Neural cell (in vitro differentiated cells): ENCODE measurements at regions not wholly inside any gene's neighbourhood (a gene's known extent, or its start where the extent isn't known, plus 50 kb on each side); places are given as distances from the start of the nearest gene placed in this dataset.

Experiments used
- CTCF ChIP-seq: fragments of 450-650 bp; IDR thresholded peaks from 2 replicates; pipeline ENCODE4 v1.5.1; 2014; ENCODE audit warnings: antibody characterized with exemption, mild to moderate bottlenecking, moderate library complexity; ENCODE audit not compliant: poor library complexity, severe bottlenecking
- EP300 ChIP-seq: fragments of 450-650 bp; conservative IDR thresholded peaks from 2 replicates; pipeline ENCODE4 v1.6.1; 2014; ENCODE audit warnings: antibody characterized with exemption, mild to moderate bottlenecking, moderate library complexity; ENCODE audit not compliant: poor library complexity, severe bottlenecking
- SMC3 ChIP-seq: fragments of 450-650 bp; conservative IDR thresholded peaks from 2 replicates; pipeline ENCODE4 v1.6.1; 2014; ENCODE audit warnings: antibody characterized with exemption, mild to moderate bottlenecking, moderate library complexity; ENCODE audit not compliant: poor library complexity

DNA sequence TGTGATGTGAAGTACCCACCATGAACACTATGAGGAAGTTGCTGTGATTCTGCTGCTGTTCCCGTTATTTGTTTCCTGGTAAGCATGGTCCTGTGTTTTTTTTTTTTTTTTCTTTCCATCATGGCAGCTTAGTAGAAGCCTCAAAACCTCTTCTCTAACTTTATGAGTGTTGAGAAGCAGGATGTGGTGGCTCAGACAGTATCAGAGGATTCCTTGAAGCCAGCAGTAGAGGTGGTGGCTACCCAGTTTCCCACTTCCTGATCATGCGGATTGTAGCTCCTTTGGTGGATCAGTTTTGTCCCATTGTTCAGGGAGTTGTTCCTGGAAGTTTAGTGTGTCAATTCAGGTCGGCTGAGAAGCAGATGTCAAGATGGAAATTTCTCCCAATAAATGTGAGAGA, 175.8 kb downstream of the ATP23 start:
- TF ChIP-seq CTCF (no peak), EP300 (no peak), SMC3 (no peak)
